ENCODE measurements at regions not wholly inside any gene's neighbourhood (a gene's known extent, or its start where the extent isn't known, plus 50 kb on each side); places are given as distances from the start of the nearest gene placed in this dataset.

DNA sequence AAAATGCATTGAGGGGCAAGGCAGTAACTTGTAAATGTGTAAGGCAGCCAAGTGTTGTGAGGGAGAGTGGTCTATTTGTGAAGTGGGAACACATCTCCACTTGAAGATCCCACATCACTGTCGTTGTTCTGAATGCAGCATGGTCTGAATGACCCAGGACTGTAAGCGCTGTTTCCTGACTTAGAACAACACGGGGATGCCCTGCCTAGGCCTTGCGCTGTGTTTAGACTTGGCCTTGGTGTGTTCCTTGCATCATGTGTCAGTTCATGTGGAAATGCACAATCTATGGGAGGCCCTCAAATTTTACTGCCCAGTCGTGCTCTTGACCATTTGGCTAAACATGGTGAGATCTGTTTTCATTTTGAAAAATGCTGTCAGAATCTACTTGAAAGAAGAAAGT lies 205.1 kb downstream of the SOX11 start:
- Histone ChIP-seq H3K4me1 (no peaks in the 10 kb centered on the region), H3K27ac (no peak overlapping the region), H3K27me3 (no peaks in the 10 kb centered on the region), H3K36me3 (no peaks in the 10 kb centered on the region), H3K4me3 (no peak overlapping the region), H3K9me3 (peaks cover 0 to 12% (median 0%) of the 10 kb centered on the region in 3 donors)
- DNase-seq: no peak
- TF ChIP-seq, protein P1, sequence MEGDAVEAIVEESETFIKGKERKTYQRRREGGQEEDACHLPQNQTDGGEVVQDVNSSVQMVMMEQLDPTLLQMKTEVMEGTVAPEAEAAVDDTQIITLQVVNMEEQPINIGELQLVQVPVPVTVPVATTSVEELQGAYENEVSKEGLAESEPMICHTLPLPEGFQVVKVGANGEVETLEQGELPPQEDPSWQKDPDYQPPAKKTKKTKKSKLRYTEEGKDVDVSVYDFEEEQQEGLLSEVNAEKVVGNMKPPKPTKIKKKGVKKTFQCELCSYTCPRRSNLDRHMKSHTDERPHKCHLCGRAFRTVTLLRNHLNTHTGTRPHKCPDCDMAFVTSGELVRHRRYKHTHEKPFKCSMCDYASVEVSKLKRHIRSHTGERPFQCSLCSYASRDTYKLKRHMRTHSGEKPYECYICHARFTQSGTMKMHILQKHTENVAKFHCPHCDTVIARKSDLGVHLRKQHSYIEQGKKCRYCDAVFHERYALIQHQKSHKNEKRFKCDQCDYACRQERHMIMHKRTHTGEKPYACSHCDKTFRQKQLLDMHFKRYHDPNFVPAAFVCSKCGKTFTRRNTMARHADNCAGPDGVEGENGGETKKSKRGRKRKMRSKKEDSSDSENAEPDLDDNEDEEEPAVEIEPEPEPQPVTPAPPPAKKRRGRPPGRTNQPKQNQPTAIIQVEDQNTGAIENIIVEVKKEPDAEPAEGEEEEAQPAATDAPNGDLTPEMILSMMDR (IDR thresholded peaks at IDR 0.05): no peak
- TF ChIP-seq POLR2A (IDR thresholded peaks at IDR 0.05): no peak
- intact Hi-C loops (cut with DNase I): no loop called here
- whole genome bisulfite sequencing, 2 donors: 77 to 85% methylated on average over 5 of the region's 5 CpGs

DNA sequence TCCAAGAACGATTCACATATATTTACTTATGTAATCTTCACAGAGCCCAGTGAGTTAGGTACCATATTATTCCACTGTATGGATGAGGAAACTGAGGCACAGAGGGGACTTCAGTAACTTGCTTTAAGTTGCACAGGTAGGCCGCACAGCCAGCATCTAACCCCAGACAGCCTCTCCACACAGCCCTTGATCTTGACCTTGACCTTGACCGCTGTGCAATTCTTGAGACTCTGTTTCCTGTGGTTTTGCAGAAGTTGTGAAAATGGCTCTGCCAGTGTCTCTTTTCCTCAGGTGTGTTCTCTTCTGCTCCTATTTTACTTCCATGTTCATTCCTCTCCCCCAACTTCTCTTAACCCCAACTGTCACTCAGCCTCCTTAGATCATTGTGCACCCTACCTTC lies 206.5 kb downstream of the SOX11 start:
- intact Hi-C loops (cut with DNase I): no loop called here
- Histone ChIP-seq H3K27ac (no peak overlapping the region), H3K4me3 (no peak overlapping the region), H3K9me3 (peaks cover 0 to 12% (median 0%) of the 10 kb centered on the region in 3 donors), H3K27me3 (no peaks in the 10 kb centered on the region), H3K36me3 (no peaks in the 10 kb centered on the region), H3K4me1 (no peaks in the 10 kb centered on the region)
- no peak for DNase-seq
- 84 to 88% methylated on average over 3 of the region's 3 CpGs for WGBS, 2 donors
- no peak for TF ChIP-seq POLR2A (IDR thresholded peaks at IDR 0.05)
- TF ChIP-seq, protein P1 (IDR thresholded peaks at IDR 0.05): no peak

DNA sequence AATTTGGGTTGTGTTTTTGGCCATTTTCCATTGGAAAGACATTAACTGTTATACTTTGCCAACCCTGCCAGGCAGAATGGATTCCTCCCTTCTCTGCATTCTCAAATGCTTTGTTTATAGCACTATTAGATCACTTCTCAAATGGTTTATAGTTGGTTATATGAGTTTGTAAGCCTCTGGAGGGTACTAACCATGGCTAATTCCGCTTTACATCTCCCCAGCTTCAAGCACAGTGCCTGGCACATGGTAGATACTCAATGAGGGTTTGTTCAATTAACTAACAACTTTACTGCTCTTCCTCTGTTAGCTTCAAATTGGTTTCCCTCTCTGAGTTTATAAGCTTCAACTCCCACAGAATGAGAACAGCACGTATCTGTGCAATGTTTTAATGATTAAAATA lies 213.5 kb downstream of the SOX11 start:
- intact Hi-C loops (cut with DNase I): no loop called here
- H3K9me3 ChIP-seq: peaks cover 0 to 6% (median 5%) of the 10 kb centered on the region in 3 donors
- WGBS, 2 donors: 43 to 45% methylated on average over 2 of the region's 2 CpGs

DNA sequence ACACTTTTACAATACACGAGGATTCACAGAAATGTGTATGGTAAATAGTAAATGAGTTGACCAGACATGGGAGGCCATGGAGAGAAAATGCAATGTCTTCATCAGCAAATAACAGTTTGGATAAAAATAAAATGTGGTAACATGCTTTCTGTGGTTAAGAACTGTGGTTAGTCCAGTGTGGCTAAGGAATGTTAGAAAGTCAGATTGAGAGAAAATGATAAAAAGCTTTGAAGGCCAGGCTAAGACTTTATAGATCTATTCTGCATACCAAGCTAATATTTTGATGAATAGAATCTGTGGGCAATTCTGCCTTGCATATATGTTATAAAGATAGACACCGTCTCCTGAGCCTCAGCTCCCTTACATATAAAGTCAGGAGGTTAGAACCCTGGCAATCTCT lies 215.9 kb downstream of the SOX11 start:
- H3K4me3 ChIP-seq: no peak overlapping the region
- H3K4me1 ChIP-seq: no peaks in the 10 kb centered on the region
- no peak for TF ChIP-seq POLR2A (IDR thresholded peaks at IDR 0.05)
- TF ChIP-seq, protein P1 (IDR thresholded peaks at IDR 0.05): no peak
- intact Hi-C loops (cut with DNase I): no loop called here
- H3K27me3 ChIP-seq: no peaks in the 10 kb centered on the region
- peaks cover 0 to 6% (median 0%) of the 10 kb centered on the region in 3 donors for H3K9me3 ChIP-seq
- WGBS, 2 donors: 68 to 74% methylated on average over 2 of the region's 2 CpGs
- DNase-seq: no peak
- H3K27ac ChIP-seq: no peak overlapping the region
- H3K36me3 ChIP-seq: no peaks in the 10 kb centered on the region

More for the DNA sequence above, 213.5 kb downstream of the SOX11 start:
- Histone ChIP-seq H3K4me3 (no peak overlapping the region), H3K36me3 (no peaks in the 10 kb centered on the region), H3K27ac (no peak overlapping the region), H3K27me3 (no peaks in the 10 kb centered on the region), H3K4me1 (no peaks in the 10 kb centered on the region)
- TF ChIP-seq, protein P1 (IDR thresholded peaks at IDR 0.05): no peak
- TF ChIP-seq POLR2A (IDR thresholded peaks at IDR 0.05): no peak
- DNase-seq: no peak

DNA sequence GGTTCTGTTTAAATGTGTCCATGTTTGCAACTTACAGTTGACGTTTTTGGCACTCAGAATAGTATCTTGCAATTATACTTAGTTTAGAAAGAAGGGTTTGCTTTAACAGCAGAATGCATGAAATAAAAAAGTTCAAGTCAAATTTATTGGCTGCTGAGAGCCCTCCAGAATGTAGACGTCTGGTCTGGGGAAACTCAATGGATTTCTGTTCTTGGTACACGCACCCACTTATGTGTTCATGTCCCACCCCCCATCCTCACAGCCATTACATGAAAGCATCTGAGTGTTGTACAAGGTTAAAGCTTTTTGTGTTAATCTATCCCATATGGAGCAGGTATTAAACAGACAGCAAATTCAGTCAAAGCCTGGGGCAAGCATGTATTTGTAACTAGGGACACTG lies 219.5 kb downstream of the SOX11 start:
- no peaks in the 10 kb centered on the region for H3K36me3 ChIP-seq
- no peaks in the 10 kb centered on the region for H3K27me3 ChIP-seq
- peaks cover 0 to 2% (median 0%) of the 10 kb centered on the region in 3 donors for H3K9me3 ChIP-seq
- intact Hi-C loops (cut with DNase I): no loop called here
- no peak for TF ChIP-seq POLR2A (IDR thresholded peaks at IDR 0.05)
- TF ChIP-seq, protein P1 (IDR thresholded peaks at IDR 0.05): no peak
- no peak overlapping the region for H3K4me3 ChIP-seq
- WGBS, 2 donors: 57 to 66% methylated on average over 3 of the region's 3 CpGs
- H3K27ac ChIP-seq: no peak overlapping the region
- DNase-seq: no peak
- no peaks in the 10 kb centered on the region for H3K4me1 ChIP-seq

All from esophagus squamous epithelium (tissue), 5 donors.